Activated CD4-positive, alpha-beta T cell treated with anti-CD3 and anti-CD28 coated beads, Interleukin-2, amount 50 U/mL, for 48 hours (primary cell): ENCODE measurements at regions not wholly inside any gene's neighbourhood (a gene's known extent, or its start where the extent isn't known, plus 50 kb on each side); places are given as distances from the start of the nearest gene placed in this dataset.
"Not testable (repeated sequence)": the region's sequence is repeated elsewhere in the genome, so short reads cannot be mapped to it uniquely, and the experiment has no call there.

Experiments
- DNase-seq, 2 experiments: peaks; one replicate each; pipeline ENCODE4 v3.0.0-alpha.2; 2020

- DNase-seq: not testable (repeated sequence)
These were observed 111.3 kb downstream of the NPIPB11 start for GRCh38 chr16:29294951-29295795.

GRCh38 chr16:29294400-29294933 lies 112.0 kb downstream of the NPIPB11 start:
- not testable (repeated sequence) for DNase-seq

GRCh38 chr16:29293545-29293944 lies 113.0 kb downstream of the NPIPB11 start:
- not testable (repeated sequence) for DNase-seq

GRCh38 chr16:29292952-29293471 lies 113.5 kb downstream of the NPIPB11 start:
- DNase-seq: not testable (repeated sequence)

- not testable (repeated sequence) for DNase-seq
These were observed 114.9 kb downstream of the NPIPB11 start for GRCh38 chr16:29291329-29292271.

- peak; percentile 69 to 78 for DNase-seq
These were observed 115.8 kb downstream of the NPIPB11 start for GRCh38 chr16:29290631-29291247.

GRCh38 chr16:29289516-29290239 lies 116.8 kb downstream of the NPIPB11 start:
- not testable (repeated sequence) for DNase-seq

- DNase-seq: not testable (repeated sequence)
These were observed 117.6 kb downstream of the NPIPB11 start for GRCh38 chr16:29288711-29289474.

GRCh38 chr16:29287871-29288535 lies 118.5 kb downstream of the NPIPB11 start:
- DNase-seq: not testable (repeated sequence)

GRCh38 chr16:29287246-29287645 lies 119.3 kb downstream of the NPIPB11 start:
- DNase-seq: not testable (repeated sequence)

- not testable (repeated sequence) for DNase-seq
These were observed 119.7 kb downstream of the NPIPB11 start for GRCh38 chr16:29286796-29287195.

- not testable (repeated sequence) for DNase-seq
These were observed 120.3 kb downstream of the NPIPB11 start for GRCh38 chr16:29286161-29286560.

- not testable (repeated sequence) for DNase-seq
These were observed 121.2 kb downstream of the NPIPB11 start for GRCh38 chr16:29285151-29285885.

- DNase-seq: not testable (repeated sequence)
These were observed 121.8 kb downstream of the NPIPB11 start for GRCh38 chr16:29284723-29285122.

GRCh38 chr16:29284159-29284558 lies 122.4 kb downstream of the NPIPB11 start:
- not testable (repeated sequence) for DNase-seq

GRCh38 chr16:29278097-29278871 lies 128.2 kb downstream of the NPIPB11 start:
- not testable (repeated sequence) for DNase-seq

- DNase-seq: not testable (repeated sequence)
These were observed 130.1 kb downstream of the NPIPB11 start for GRCh38 chr16:29276446-29276845.
